Brain microvascular endothelial cell (primary cell): ENCODE measurements at regions not wholly inside any gene's neighbourhood (a gene's known extent, or its start where the extent isn't known, plus 50 kb on each side); places are given as distances from the start of the nearest gene placed in this dataset.

Experiments
- DNase-seq: peaks from one replicate; pipeline ENCODE4 v3.0.0-alpha.2; 2020
- H3K27ac ChIP-seq: fragments of 250-450 bp; sonication (Bioruptor Pico); 2 replicates; pipeline ENCODE4 v1.5.1; 2020; ENCODE audit warnings: mild to moderate bottlenecking, moderate library complexity
- H3K27me3 ChIP-seq: fragments of 250-450 bp; sonication (Bioruptor Pico); replicated peaks from 2 replicates; pipeline ENCODE4 v1.5.1; 2020; ENCODE audit warnings: mild to moderate bottlenecking
- H3K36me3 ChIP-seq: fragments of 250-450 bp; sonication (Bioruptor Pico); replicated peaks from 2 replicates; pipeline ENCODE4 v1.5.1; 2020; ENCODE audit warnings: mild to moderate bottlenecking
- H3K4me3 ChIP-seq: 2 replicates; pipeline ENCODE4 v1.5.1; 2011; ENCODE audit warnings: low read depth, mild to moderate bottlenecking, control low read depth, low read length, moderate library complexity
- in situ Hi-C: cut with HindIII; loops from 2 replicates; pipeline ENCODE4 v1.10.0; 2017; ENCODE audit warnings: low sequenced_read_pairs, low pct_ligation_motif_present
- TF ChIP-seq, protein P1 (sequence below): IDR thresholded peaks from 2 replicates; pipeline ENCODE4 v1.5.1; 2011; ENCODE audit warnings: low read depth, mild to moderate bottlenecking, moderate library complexity, low read length, control low read depth, inconsistent platforms; ENCODE audit errors: missing control alignments

DNA sequence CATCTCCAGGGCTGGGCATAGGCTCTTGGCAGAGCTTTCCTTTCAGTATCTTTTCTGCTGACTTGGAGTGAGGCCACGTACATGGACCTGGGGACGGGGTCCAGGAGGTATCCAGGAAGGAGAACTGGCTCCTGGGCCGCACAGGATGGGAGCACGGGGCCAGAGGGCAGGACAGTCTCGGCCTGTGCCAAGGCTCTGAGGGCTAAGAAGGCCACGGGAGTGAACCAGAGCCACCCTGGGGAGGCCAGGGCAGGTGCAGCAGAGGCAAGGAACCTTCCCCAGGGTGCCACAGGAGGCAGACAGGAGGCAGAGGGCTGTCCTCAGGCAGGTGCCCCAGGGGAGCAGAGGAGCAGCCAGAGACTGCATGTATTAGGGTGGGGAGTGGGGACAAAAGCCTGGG is 50.3 kb downstream of the PLXNA1 start:
- H3K27ac ChIP-seq = no peak overlapping the region
- H3K4me3 ChIP-seq = no peak overlapping the region
- H3K36me3 ChIP-seq = peaks cover 47% of the 10 kb centered on the region
- H3K27me3 ChIP-seq = no peaks in the 10 kb centered on the region
- no peak for DNase-seq
- in situ Hi-C loops = no loop called here
- TF ChIP-seq, protein P1, sequence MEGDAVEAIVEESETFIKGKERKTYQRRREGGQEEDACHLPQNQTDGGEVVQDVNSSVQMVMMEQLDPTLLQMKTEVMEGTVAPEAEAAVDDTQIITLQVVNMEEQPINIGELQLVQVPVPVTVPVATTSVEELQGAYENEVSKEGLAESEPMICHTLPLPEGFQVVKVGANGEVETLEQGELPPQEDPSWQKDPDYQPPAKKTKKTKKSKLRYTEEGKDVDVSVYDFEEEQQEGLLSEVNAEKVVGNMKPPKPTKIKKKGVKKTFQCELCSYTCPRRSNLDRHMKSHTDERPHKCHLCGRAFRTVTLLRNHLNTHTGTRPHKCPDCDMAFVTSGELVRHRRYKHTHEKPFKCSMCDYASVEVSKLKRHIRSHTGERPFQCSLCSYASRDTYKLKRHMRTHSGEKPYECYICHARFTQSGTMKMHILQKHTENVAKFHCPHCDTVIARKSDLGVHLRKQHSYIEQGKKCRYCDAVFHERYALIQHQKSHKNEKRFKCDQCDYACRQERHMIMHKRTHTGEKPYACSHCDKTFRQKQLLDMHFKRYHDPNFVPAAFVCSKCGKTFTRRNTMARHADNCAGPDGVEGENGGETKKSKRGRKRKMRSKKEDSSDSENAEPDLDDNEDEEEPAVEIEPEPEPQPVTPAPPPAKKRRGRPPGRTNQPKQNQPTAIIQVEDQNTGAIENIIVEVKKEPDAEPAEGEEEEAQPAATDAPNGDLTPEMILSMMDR = no peak

DNA sequence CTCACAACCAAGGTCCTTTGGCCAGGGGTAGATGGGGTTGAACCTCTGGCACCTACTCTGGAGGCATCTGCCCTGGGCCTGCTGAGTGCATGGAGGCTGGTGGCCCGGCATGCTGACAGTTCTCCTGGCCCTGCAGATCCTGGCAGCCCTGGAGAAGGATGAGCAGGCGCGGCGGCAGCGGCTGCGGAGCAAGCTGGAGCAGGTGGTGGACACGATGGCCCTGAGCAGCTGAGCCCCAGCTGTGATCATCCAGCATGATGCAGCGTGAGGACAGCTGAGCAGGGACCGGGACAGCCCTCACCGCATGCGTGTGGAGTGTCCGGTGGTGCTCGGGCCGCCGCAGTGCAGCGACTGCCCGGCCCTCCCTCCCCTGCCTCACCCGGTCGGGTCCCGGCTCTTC is 50.9 kb downstream of the PLXNA1 start:
- Histone ChIP-seq H3K27me3 (no peaks in the 10 kb centered on the region), H3K27ac (no peak overlapping the region), H3K36me3 (peaks cover 45% of the 10 kb centered on the region), H3K4me3 (no peak overlapping the region)
- in situ Hi-C loops = no loop called here
- no peak for DNase-seq
- TF ChIP-seq, protein P1 = no peak

DNA sequence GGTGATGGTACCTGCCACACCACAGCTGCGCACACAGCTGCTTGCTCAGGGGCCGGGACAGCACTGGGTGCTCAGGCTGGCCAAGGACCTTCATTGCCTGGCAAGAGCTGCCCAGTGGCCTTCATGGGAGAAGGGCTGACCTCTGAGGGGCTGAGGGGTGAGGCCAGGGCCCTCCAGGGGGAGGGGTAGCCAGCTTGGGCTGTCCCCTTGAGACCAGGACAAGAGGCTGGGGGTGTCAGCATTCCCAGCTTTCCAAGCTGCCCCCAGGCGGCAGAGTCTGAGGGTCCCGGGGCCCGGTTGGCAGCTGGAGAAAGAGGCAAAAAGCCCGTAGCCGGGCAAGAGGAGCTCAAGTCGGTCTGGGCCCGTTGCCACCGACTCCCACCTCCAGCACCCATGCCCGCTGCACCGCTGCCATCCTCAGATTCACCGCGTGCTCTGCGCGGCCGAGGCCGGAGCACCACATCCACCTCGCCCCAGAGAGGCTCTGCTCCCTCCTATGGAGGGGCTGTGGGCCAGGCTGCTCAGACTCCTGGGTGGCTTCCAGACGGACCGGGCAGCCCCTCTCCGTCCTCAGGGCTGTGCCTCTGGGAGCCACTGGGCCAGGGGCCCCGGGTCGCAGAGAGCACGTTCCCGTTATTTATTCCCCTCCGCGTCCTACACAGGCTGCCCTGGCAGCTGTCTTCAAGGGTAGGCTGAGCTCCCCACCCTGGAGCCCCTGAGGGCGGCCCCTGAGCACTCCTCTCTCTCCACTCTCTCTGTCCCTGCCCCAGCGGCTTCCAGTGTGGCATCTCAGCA is 51.5 kb downstream of the PLXNA1 start:
- TF ChIP-seq, protein P1 = no peak
- Histone ChIP-seq H3K27ac (no peak overlapping the region), H3K27me3 (no peaks in the 10 kb centered on the region), H3K4me3 (no peak overlapping the region), H3K36me3 (peaks cover 39% of the 10 kb centered on the region)
- in situ Hi-C loops = no loop called here
- DNase-seq = no peak

DNA sequence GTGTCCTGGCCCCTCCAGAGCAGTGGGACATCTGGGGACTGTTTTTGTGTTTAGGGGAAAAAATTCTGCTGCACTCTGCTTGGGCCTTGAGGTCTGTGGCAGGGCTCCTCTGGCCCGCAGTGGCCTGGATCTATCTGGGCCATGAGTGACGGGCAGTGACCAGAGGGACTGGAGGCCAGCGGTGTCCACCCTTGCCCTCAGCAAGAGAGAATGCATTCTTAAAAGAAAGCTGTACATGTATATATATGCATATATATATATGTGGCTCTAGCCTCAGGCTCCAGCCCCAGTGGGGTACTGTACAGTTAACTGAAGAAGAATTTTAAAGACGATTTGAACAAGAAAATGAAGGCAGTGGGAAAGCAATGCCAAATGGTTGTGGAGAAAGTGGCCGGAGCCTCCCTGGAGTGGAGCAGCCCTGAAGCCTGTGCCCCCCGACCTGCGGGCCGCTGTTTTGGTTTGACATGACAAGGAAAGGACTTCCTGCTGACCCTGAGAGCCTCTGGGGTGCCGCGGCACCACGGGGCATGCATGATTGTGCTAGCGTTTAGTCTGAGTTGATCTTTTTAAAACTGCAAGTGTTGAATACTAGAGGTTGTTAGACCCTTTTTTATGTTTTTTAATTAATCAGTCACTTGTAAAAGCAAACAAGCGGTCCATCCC is 52.2 kb downstream of the PLXNA1 start:
- in situ Hi-C loops = no loop called here
- Histone ChIP-seq H3K27ac (peak overlapping the region; percentile 1), H3K4me3 (no peak overlapping the region), H3K27me3 (no peaks in the 10 kb centered on the region), H3K36me3 (peaks cover 35% of the 10 kb centered on the region)
- no peak for DNase-seq
- TF ChIP-seq, protein P1 = no peak

DNA sequence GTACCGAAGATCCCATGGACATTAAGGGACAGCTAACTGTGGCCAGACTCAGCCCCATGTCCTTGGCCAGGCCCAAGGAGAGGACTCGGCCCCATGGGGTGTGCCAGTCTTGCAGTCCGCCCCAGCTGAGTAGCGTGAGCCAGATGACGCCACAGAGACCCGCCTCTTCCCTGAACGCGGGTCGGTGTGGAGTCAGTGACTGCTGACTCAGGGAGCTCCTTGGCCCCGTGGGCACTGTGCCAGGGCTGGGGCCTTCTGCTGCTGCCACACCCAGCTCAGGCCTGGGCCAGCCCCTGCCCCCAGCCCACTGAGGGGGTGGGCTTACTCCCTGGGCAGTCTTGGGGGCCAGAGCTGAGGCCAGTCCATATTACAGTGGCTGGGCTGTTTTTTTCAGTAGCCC is 52.8 kb downstream of the PLXNA1 start:
- in situ Hi-C loops = no loop called here

More for the DNA sequence above, 52.8 kb downstream of the PLXNA1 start:
- Histone ChIP-seq H3K36me3 (peaks cover 30% of the 10 kb centered on the region), H3K4me3 (no peak overlapping the region), H3K27ac (peak overlapping the region; percentile 16), H3K27me3 (no peaks in the 10 kb centered on the region)
- TF ChIP-seq, protein P1 = no peak
- DNase-seq = peak; percentile 86
